Esophagus muscularis mucosa (tissue), 4 donors: ENCODE measurements at regions not wholly inside any gene's neighbourhood (a gene's known extent, or its start where the extent isn't known, plus 50 kb on each side); places are given as distances from the start of the nearest gene placed in this dataset.

ENCODE experiments used
- DNase-seq: peaks from one replicate; pipeline ENCODE4 v3.0.0-alpha.2; 2017; ENCODE audit errors: extremely low spot score
- H3K27ac ChIP-seq, 4 donors: fragments of 200-600 bp; sonication (generic); replicated peaks in 1 of 4; 1 replicate in 3 of 4; 2 replicates in 1 of 4; pipeline ENCODE4 v1.5.1; 2016 to 2019; ENCODE audit warnings: mild to moderate bottlenecking in 1 of 4
- H3K27me3 ChIP-seq, 4 donors: fragments of 200-600 bp; sonication (generic); one replicate each; pipeline versions ENCODE4 v1.5.1 to v1.6.0; 2016 to 2019
- H3K36me3 ChIP-seq, 4 donors: fragments of 200-600 bp; sonication (generic); one replicate each; pipeline ENCODE4 v1.5.1; 2016 to 2019
- H3K4me1 ChIP-seq, 4 donors: fragments of 200-600 bp; sonication (generic); one replicate each; pipeline ENCODE4 v1.5.1; 2016 to 2019
- H3K4me3 ChIP-seq, 4 donors: fragments of 200-600 bp; sonication (generic); 1 replicate in 2 of 4; 2 replicates in 2 of 4; pipeline ENCODE4 v1.5.1; 2016 to 2019; ENCODE audit warnings: mild to moderate bottlenecking in 4 of 4, moderate library complexity in 1 of 4
- H3K9me3 ChIP-seq, 4 donors: fragments of 200-600 bp; sonication (generic); 1 replicate in 3 of 4; 2 replicates in 1 of 4; pipeline ENCODE4 v1.5.1; 2016 to 2019
- EP300 ChIP-seq: sonication (generic); formaldehyde crosslinking; IDR thresholded peaks from one replicate; pipeline ENCODE4 v1.6.1; 2017; ENCODE audit warnings: antibody characterized with exemption
- POLR2A ChIP-seq: fragments of 450-650 bp; IDR thresholded peaks from one replicate; pipeline ENCODE4 v1.6.1; 2017; ENCODE audit warnings: antibody characterized with exemption, moderate library complexity, mild to moderate bottlenecking, low read depth
- POLR2AphosphoS5 ChIP-seq, 2 donors: sonication (generic); formaldehyde crosslinking; IDR thresholded peaks; one replicate each; pipeline ENCODE4 v1.6.1; 2017; ENCODE audit warnings: antibody characterized with exemption in 2 of 2
- WGBS: methylation state at CpG from one replicate; pipeline ENCODE4 v1.1.5; 2018; 5-methylcytosine and 5-hydroxymethylcytosine counted together
- intact Hi-C: fragments of 100-400 bp; cut with DNase I; formaldehyde crosslinking; loops from one replicate; pipeline ENCODE4 v1.15.1; 2023
- TF ChIP-seq, protein P1 (sequence below), 3 experiments: fragments of 200-600 bp in 2 of 3; fragments of 450-650 bp in 1 of 3; sonication (generic) in 2 of 3; IDR thresholded peaks; one replicate each; pipeline ENCODE4 v1.5.1; 2017 to 2019; ENCODE audit warnings: antibody characterized with exemption in 3 of 3, mild to moderate bottlenecking in 2 of 3, moderate library complexity in 1 of 3

DNA sequence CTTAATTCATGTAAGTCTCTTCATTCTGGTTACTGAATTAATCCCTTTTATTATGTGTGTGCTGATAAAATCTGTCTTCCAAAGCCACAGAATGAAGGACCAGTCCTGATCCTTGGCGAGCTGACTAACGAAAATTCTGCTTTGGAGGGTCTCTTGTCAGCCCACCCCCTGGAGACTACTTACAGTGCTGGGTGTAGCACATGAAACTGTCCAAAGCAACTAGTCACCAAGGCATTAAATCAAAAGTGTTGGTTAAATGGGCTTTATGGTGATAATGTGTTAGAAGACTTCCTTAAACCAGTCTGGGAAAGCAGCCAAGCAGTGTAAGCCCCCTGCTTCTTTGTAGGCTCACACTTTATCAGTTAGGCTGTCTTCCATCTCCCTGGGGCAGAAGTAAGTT is 420.2 kb downstream of the SUCLG1 start:
- WGBS, result 31% methylated on average over 2 of the region's 2 CpGs
- no peaks in the 10 kb centered on the region for H3K9me3 ChIP-seq
- intact Hi-C loops, result no loop called here
- H3K4me3 ChIP-seq, result no peak overlapping the region
- TF ChIP-seq EP300 (no peak), POLR2AphosphoS5 (IDR thresholded peaks at IDR 0.05) (no peak), POLR2A (no peak)
- TF ChIP-seq, protein P1, sequence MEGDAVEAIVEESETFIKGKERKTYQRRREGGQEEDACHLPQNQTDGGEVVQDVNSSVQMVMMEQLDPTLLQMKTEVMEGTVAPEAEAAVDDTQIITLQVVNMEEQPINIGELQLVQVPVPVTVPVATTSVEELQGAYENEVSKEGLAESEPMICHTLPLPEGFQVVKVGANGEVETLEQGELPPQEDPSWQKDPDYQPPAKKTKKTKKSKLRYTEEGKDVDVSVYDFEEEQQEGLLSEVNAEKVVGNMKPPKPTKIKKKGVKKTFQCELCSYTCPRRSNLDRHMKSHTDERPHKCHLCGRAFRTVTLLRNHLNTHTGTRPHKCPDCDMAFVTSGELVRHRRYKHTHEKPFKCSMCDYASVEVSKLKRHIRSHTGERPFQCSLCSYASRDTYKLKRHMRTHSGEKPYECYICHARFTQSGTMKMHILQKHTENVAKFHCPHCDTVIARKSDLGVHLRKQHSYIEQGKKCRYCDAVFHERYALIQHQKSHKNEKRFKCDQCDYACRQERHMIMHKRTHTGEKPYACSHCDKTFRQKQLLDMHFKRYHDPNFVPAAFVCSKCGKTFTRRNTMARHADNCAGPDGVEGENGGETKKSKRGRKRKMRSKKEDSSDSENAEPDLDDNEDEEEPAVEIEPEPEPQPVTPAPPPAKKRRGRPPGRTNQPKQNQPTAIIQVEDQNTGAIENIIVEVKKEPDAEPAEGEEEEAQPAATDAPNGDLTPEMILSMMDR (IDR thresholded peaks at IDR 0.05), result no peak
- no peak for DNase-seq
- no peaks in the 10 kb centered on the region for H3K36me3 ChIP-seq
- no peaks in the 10 kb centered on the region for H3K4me1 ChIP-seq
- H3K27me3 ChIP-seq, result no peaks in the 10 kb centered on the region
- H3K27ac ChIP-seq, result no peak overlapping the region

- Histone ChIP-seq H3K36me3 (no peaks in the 10 kb centered on the region), H3K27ac (no peak overlapping the region), H3K4me3 (no peak overlapping the region), H3K9me3 (no peaks in the 10 kb centered on the region), H3K4me1 (no peaks in the 10 kb centered on the region), H3K27me3 (no peaks in the 10 kb centered on the region)
- 73% methylated on average over 2 of the region's 2 CpGs for WGBS
- TF ChIP-seq, protein P1 (IDR thresholded peaks at IDR 0.05), result no peak
- TF ChIP-seq EP300, result no peak
- no peak for TF ChIP-seq POLR2AphosphoS5 (IDR thresholded peaks at IDR 0.05)
- TF ChIP-seq POLR2A, result no peak
- intact Hi-C loops, result no loop called here
- no peak for DNase-seq
These were observed 425.6 kb downstream of the SUCLG1 start for GRCh38 chr2:84033347-84033974.

GRCh38 chr2:84031312-84032050 is 427.6 kb downstream of the SUCLG1 start:
- H3K27me3 ChIP-seq, result no peaks in the 10 kb centered on the region
- H3K4me3 ChIP-seq, result no peak overlapping the region
- DNase-seq, result no peak
- no peaks in the 10 kb centered on the region for H3K9me3 ChIP-seq
- H3K4me1 ChIP-seq, result no peaks in the 10 kb centered on the region
- TF ChIP-seq POLR2AphosphoS5 (IDR thresholded peaks at IDR 0.05), result no peak
- intact Hi-C loops, result no loop called here
- no peak overlapping the region for H3K27ac ChIP-seq
- no peaks in the 10 kb centered on the region for H3K36me3 ChIP-seq
- WGBS, result 91% methylated on average over 5 of the region's 5 CpGs

DNA sequence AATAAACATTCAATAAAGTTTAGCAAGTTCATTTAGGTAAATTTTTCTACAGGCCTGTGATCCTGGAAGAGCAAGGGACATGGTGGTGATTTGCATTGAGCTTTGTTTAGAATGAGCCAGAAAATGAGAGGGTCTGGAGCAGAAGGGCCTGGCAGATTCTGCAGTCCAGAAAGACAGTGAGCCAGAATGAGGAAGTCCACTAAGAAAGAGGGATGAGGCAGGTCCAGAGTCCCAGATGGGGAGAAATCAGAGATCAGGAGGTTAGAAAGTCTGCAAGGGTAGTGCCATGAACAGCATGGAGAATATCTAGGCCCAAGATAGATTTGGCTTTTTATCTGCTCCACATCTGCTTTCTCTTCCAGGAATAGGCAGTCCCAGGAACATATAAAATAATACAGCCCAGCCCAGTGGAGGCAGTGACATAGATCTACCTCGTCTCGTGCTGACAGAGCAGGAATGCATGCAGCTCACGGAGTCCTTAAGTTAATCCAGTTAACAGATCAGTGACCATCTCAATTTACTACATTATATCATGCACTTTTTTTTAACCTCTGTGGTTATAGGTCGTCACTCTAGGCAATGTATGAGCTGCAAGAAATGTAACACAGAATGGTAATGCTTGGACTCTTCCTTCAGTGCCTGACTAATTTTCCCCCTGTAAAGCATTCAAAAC is 429.0 kb downstream of the SUCLG1 start:
- intact Hi-C loops, result loop anchor here (10.0 kb wide), 1 partner anchor 275 kb away; no protein-coding TSS in a partner anchor
- Histone ChIP-seq H3K27me3 (no peaks in the 10 kb centered on the region), H3K36me3 (no peaks in the 10 kb centered on the region), H3K4me1 (no peaks in the 10 kb centered on the region), H3K9me3 (no peaks in the 10 kb centered on the region), H3K27ac (no peak overlapping the region), H3K4me3 (no peak overlapping the region)
- DNase-seq, result no peak
- no peak for TF ChIP-seq POLR2A
- no peak for TF ChIP-seq EP300
- TF ChIP-seq, protein P1 (IDR thresholded peaks at IDR 0.05), result no peak
- TF ChIP-seq POLR2AphosphoS5 (IDR thresholded peaks at IDR 0.05), result no peak
- 87% methylated on average over 4 of the region's 4 CpGs for WGBS

DNA sequence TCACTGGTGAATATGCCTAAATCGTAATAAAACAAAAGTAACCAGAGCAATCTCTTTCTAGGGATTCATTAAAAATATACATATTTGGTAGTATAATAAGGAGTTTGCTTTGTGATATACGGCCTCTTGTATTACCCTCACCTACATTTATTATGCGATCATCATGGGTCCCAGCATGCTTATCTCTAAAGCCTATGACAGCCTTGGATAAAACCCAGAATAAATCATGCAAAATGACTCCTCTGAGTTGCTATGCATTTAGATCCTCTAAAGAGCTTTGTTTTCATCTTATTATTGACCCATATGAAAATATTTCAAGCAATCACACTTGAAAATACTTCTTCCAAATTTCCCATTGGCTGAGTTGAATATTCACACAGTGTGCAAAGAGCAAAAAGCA is 432.3 kb downstream of the SUCLG1 start:
- Histone ChIP-seq H3K27ac (no peak overlapping the region), H3K36me3 (no peaks in the 10 kb centered on the region), H3K9me3 (no peaks in the 10 kb centered on the region), H3K27me3 (no peaks in the 10 kb centered on the region), H3K4me1 (no peaks in the 10 kb centered on the region), H3K4me3 (no peak overlapping the region)
- WGBS, result 92% methylated on average over 3 of the region's 3 CpGs
- no peak for DNase-seq
- intact Hi-C loops, result loop anchor here (10.0 kb wide), 1 partner anchor 278 kb away; no protein-coding TSS in a partner anchor
- TF ChIP-seq EP300, result no peak
- TF ChIP-seq POLR2AphosphoS5 (IDR thresholded peaks at IDR 0.05), result no peak
- TF ChIP-seq POLR2A, result no peak
- TF ChIP-seq, protein P1 (IDR thresholded peaks at IDR 0.05), result no peak
